ENCODE measurements at regions not wholly inside any gene's neighbourhood (a gene's known extent, or its start where the extent isn't known, plus 50 kb on each side); places are given as distances from the start of the nearest gene placed in this dataset.

GRCh38 chr5:100659080-100659795 is 124.1 kb downstream of the FAM174A start:
- Histone ChIP-seq H3K4me3 (ENCODE audit: extremely low read depth in 1 of 4, insufficient read depth in 2 of 4, low read depth in 3 of 4, low read length in 4 of 4) (no peak overlapping the region), H2BK20ac (ENCODE audit: low read length) (no peak overlapping the region), H4K91ac (replicated peaks; ENCODE audit: insufficient read length, low read length) (no peak overlapping the region), H3K36me3 (ENCODE audit: control insufficient read depth in 2 of 4, insufficient read depth in 4 of 4, low read length in 3 of 4) (no peaks in the 10 kb centered on the region), H2BK15ac (ENCODE audit: low read length) (no peak overlapping the region), H4K20me1 (replicated peaks in 1 of 2; ENCODE audit: control insufficient read depth in 1 of 2, insufficient read depth in 2 of 2, low read length in 2 of 2) (no peaks in the 10 kb centered on the region), H4K5ac (ENCODE audit: insufficient read length, low read depth, low read length) (no peak overlapping the region), H3K4me2 (ENCODE audit: insufficient read depth in 1 of 2, low read depth in 2 of 2, low read length in 2 of 2) (no peak overlapping the region), H2BK12ac (ENCODE audit: low read depth, low read length) (no peak overlapping the region), H3K9ac (replicated peaks in 1 of 4; ENCODE audit: extremely low read depth in 1 of 4, low read depth in 3 of 4, low read length in 3 of 4) (no peak overlapping the region), H3K79me2 (ENCODE audit: control insufficient read depth in 1 of 2, insufficient read depth in 2 of 2, low read length in 2 of 2) (no peaks in the 10 kb centered on the region), H3K23me2 (ENCODE audit: low read depth, low read length) (no peaks in the 10 kb centered on the region), H3K79me1 (ENCODE audit: low read depth, low read length) (no peaks in the 10 kb centered on the region), H3K14ac (ENCODE audit: insufficient read length) (no peak overlapping the region), H3K56ac (replicated peaks; ENCODE audit: insufficient read length, low read depth, low read length) (no peak overlapping the region), H2BK120ac (replicated peaks; ENCODE audit: low read depth, low read length) (no peak overlapping the region), H3K27me3 (replicated peaks in 1 of 4; ENCODE audit: control insufficient read depth in 3 of 4, extremely low read depth in 1 of 4, insufficient read depth in 3 of 4, low read length in 3 of 4) (no peaks in the 10 kb centered on the region), H3K4me1 (replicated peaks in 1 of 4; ENCODE audit: control insufficient read depth in 3 of 4, insufficient read depth in 4 of 4, low read length in 3 of 4) (no peaks in the 10 kb centered on the region), H3K23ac (ENCODE audit: insufficient read length) (no peak overlapping the region), H2BK5ac (ENCODE audit: low read depth, low read length) (no peak overlapping the region), H3K27ac (ENCODE audit: low read depth, low read length) (no peak overlapping the region), H4K8ac (ENCODE audit: extremely low read depth, insufficient read depth, low read length) (no peak overlapping the region), H3K9me3 (ENCODE audit: insufficient read depth in 2 of 2, low read depth in 1 of 2, low read length in 1 of 2) (no peaks in the 10 kb centered on the region), H3K4ac (replicated peaks; ENCODE audit: insufficient read length, low read depth, low read length) (no peak overlapping the region), H3K18ac (ENCODE audit: extremely low read depth, low read length) (no peak overlapping the region), H2AK5ac (ENCODE audit: low read depth, low read length) (no peak overlapping the region), H2AFZ (ENCODE audit: low read length) (no peak overlapping the region)
- POLR2A ChIA-PET (ENCODE audit: partially characterized antibody), result no interaction called here
- WGBS, 2 experiments (ENCODE audit: extremely low coverage in 1 of 2, insufficient coverage in 1 of 2, insufficient read length in 1 of 2, insufficient replicate concordance in 2 of 2, low coverage in 1 of 2, low lambda C conversion rate in 2 of 2, missing lambda C conversion rate in 1 of 2), result 96% methylated on average over 4 of the region's 4 CpGs; no CpG with 5 or more reads in 1 of the 2 experiments
- FAIRE-seq (no peak), DNase-seq (ENCODE audit: low read depth in 1 of 2, low spot score in 2 of 2) (no peak)
- CTCF ChIA-PET (ENCODE audit: partially characterized antibody), result interaction anchor here (2.4 kb wide), 1 partner anchor 39 kb away, joined by 5 read pairs; no protein-coding TSS in a partner anchor
- TF ChIP-seq BRCA1 (IDR thresholded peaks at IDR 0.05; ENCODE audit: low read depth, low read length) (no peak), CBX5 (IDR thresholded peaks at IDR 0.05; ENCODE audit: low read depth, low read length) (no peak), ATF2 (IDR thresholded peaks at IDR 0.05; ENCODE audit: low read length) (no peak), HDAC6 (IDR thresholded peaks at IDR 0.05; ENCODE audit: low read depth, low read length) (no peak), GTF2F1 (IDR thresholded peaks at IDR 0.05; ENCODE audit: borderline replicate concordance, low read depth, low read length) (no peak), TAF7 (optimal IDR thresholded peaks at IDR 0.05; ENCODE audit: borderline replicate concordance, low read depth, low read length) (no peak), CREB1 (IDR thresholded peaks at IDR 0.05) (no peak), EP300 (IDR thresholded peaks at IDR 0.05; ENCODE audit: borderline replicate concordance in 1 of 2, low read depth in 2 of 2, low read length in 2 of 2) (no peak), E2F6 (IDR thresholded peaks at IDR 0.05) (no peak), SUZ12 (IDR thresholded peaks at IDR 0.05; ENCODE audit: low read length) (no peak)

All from H1 (cell line).